HPDE6-E6E7 (cell line): ENCODE measurements at regions not wholly inside any gene's neighbourhood (a gene's known extent, or its start where the extent isn't known, plus 50 kb on each side); places are given as distances from the start of the nearest gene placed in this dataset.
"Not testable (repeated sequence)": the region's sequence is repeated elsewhere in the genome, so short reads cannot be mapped to it uniquely, and the experiment has no call there.

Source experiments
- DNase-seq: peaks from one replicate; pipeline ENCODE4 v3.0.0; 2011; ENCODE audit warnings: missing footprints; ENCODE audit errors: extremely low spot score

GRCh38 chr1:109857702-109858101 lies 52.9 kb upstream of the CSF1 start:
- not testable (repeated sequence) for DNase-seq

- DNase-seq = not testable (repeated sequence)
Observed at GRCh38 chr1:109855986-109856385, 54.7 kb upstream of the CSF1 start.

GRCh38 chr1:109853972-109854371 lies 56.7 kb upstream of the CSF1 start:
- not testable (repeated sequence) for DNase-seq

- DNase-seq = not testable (repeated sequence)
Observed at GRCh38 chr1:109852221-109853015, 58.2 kb upstream of the CSF1 start.

GRCh38 chr1:109850827-109851226 lies 59.8 kb upstream of the CSF1 start:
- DNase-seq = no peak

GRCh38 chr1:109850194-109850593 lies 60.5 kb upstream of the CSF1 start:
- DNase-seq = no peak

GRCh38 chr1:109849655-109850054 lies 61.0 kb upstream of the CSF1 start:
- DNase-seq = no peak

- no peak for DNase-seq
Observed at GRCh38 chr1:109847251-109847650, 63.4 kb upstream of the CSF1 start.

GRCh38 chr1:109846846-109847245 lies 63.8 kb upstream of the CSF1 start:
- no peak for DNase-seq

GRCh38 chr1:109846162-109846561 lies 64.5 kb upstream of the CSF1 start:
- no peak for DNase-seq

GRCh38 chr1:109845658-109846057 lies 65.0 kb upstream of the CSF1 start:
- no peak for DNase-seq

GRCh38 chr1:109844609-109845008 lies 66.0 kb upstream of the CSF1 start:
- DNase-seq = no peak

GRCh38 chr1:109840011-109840629 lies 70.5 kb upstream of the CSF1 start:
- no peak for DNase-seq

GRCh38 chr1:109839276-109839675 lies 71.4 kb upstream of the CSF1 start:
- not testable (repeated sequence) for DNase-seq

- DNase-seq = no peak
Observed at GRCh38 chr1:109838838-109839240, 71.8 kb upstream of the CSF1 start.

GRCh38 chr1:109837852-109838570 lies 72.6 kb upstream of the CSF1 start:
- no peak for DNase-seq

- not testable (repeated sequence) for DNase-seq
Observed at GRCh38 chr1:109835645-109836044, 71.9 kb upstream of the EPS8L3 start.

GRCh38 chr1:109834951-109835350 lies 71.2 kb upstream of the EPS8L3 start:
- no peak for DNase-seq

GRCh38 chr1:109832945-109833344 lies 69.2 kb upstream of the EPS8L3 start:
- DNase-seq = no peak

- no peak for DNase-seq
Observed at GRCh38 chr1:109828756-109829505, 65.2 kb upstream of the EPS8L3 start.

- DNase-seq = no peak
Observed at GRCh38 chr1:109827986-109828385, 64.3 kb upstream of the EPS8L3 start.

- no peak for DNase-seq
Observed at GRCh38 chr1:109827466-109827865, 63.7 kb upstream of the EPS8L3 start.
